ENCODE measurements at regions not wholly inside any gene's neighbourhood (a gene's known extent, or its start where the extent isn't known, plus 50 kb on each side); places are given as distances from the start of the nearest gene placed in this dataset.

DNA sequence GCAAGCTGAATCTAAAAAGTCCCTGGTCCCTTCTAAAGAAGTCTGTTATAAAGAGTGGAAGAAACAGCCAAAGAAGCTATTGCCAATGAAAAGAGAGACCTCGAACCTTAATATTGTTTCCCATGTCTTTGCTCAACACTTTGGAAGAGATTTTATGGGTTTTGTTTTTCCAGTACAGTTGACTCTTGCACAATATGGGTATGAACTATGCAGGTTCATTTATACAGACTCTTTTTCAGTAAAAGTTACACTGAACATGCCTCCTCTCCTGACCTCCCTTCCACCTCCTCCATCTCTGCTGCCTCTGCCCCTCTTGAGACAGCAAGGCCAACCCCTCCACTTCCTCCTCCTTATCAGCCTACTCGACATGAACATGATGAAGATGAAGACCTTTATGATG, 332.5 kb downstream of the SETD4 start:
- no peak for TF ChIP-seq TCF12 (IDR thresholded peaks at IDR 0.05; ENCODE audit: low read depth)
- TF ChIP-seq, protein P1, sequence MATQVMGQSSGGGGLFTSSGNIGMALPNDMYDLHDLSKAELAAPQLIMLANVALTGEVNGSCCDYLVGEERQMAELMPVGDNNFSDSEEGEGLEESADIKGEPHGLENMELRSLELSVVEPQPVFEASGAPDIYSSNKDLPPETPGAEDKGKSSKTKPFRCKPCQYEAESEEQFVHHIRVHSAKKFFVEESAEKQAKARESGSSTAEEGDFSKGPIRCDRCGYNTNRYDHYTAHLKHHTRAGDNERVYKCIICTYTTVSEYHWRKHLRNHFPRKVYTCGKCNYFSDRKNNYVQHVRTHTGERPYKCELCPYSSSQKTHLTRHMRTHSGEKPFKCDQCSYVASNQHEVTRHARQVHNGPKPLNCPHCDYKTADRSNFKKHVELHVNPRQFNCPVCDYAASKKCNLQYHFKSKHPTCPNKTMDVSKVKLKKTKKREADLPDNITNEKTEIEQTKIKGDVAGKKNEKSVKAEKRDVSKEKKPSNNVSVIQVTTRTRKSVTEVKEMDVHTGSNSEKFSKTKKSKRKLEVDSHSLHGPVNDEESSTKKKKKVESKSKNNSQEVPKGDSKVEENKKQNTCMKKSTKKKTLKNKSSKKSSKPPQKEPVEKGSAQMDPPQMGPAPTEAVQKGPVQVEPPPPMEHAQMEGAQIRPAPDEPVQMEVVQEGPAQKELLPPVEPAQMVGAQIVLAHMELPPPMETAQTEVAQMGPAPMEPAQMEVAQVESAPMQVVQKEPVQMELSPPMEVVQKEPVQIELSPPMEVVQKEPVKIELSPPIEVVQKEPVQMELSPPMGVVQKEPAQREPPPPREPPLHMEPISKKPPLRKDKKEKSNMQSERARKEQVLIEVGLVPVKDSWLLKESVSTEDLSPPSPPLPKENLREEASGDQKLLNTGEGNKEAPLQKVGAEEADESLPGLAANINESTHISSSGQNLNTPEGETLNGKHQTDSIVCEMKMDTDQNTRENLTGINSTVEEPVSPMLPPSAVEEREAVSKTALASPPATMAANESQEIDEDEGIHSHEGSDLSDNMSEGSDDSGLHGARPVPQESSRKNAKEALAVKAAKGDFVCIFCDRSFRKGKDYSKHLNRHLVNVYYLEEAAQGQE (IDR thresholded peaks at IDR 0.05; ENCODE audit: low read depth): no peak
- no peak for TF ChIP-seq EGR1 (IDR thresholded peaks at IDR 0.05)
- TF ChIP-seq EP300 (IDR thresholded peaks at IDR 0.05; ENCODE audit: borderline replicate concordance): no peak
- TF ChIP-seq YY1 (IDR thresholded peaks at IDR 0.05; ENCODE audit: low read depth): no peak
- TF ChIP-seq, protein P2, sequence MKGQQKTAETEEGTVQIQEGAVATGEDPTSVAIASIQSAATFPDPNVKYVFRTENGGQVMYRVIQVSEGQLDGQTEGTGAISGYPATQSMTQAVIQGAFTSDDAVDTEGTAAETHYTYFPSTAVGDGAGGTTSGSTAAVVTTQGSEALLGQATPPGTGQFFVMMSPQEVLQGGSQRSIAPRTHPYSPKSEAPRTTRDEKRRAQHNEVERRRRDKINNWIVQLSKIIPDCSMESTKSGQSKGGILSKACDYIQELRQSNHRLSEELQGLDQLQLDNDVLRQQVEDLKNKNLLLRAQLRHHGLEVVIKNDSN (IDR thresholded peaks at IDR 0.05): no peak
- no peak for TF ChIP-seq TAF1 (IDR thresholded peaks at IDR 0.05; ENCODE audit: low read depth)

Measured in Ishikawa (cell line).